Keratinocyte (primary cell): ENCODE measurements at regions not wholly inside any gene's neighbourhood (a gene's known extent, or its start where the extent isn't known, plus 50 kb on each side); places are given as distances from the start of the nearest gene placed in this dataset.

Experiments used
- DNase-seq: peaks from one replicate; pipeline ENCODE4 v3.0.0-alpha.2; 2011; ENCODE audit warnings: low read depth, missing footprints, low spot score
- FAIRE-seq: peaks from 2 replicates; lab custom pipeline; 2011; peaks lifted over from hg19 to GRCh38; lab: Jason Lieb, UNC
- H2AFZ ChIP-seq: 2 replicates; pipeline ENCODE4 v1.6.0; 2012; ENCODE audit warnings: low read length, control low read depth, inconsistent platforms; ENCODE audit not compliant: control insufficient read depth
- H3K27ac ChIP-seq: 2 replicates; pipeline ENCODE4 v1.5.1; 2011; ENCODE audit warnings: low read length; ENCODE audit not compliant: control insufficient read depth, insufficient read depth
- H3K27me3 ChIP-seq: 3 replicates; pipeline ENCODE4 v1.6.0; 2011; ENCODE audit warnings: low read length; ENCODE audit not compliant: control insufficient read depth, insufficient read depth; ENCODE audit errors: extremely low read depth
- H3K36me3 ChIP-seq, 2 experiments: 2 replicates in 1 of 2; 3 replicates in 1 of 2; pipeline ENCODE4 v1.5.1; 2011; ENCODE audit warnings: low read length in 2 of 2, mild to moderate bottlenecking in 1 of 2; ENCODE audit not compliant: control insufficient read depth in 2 of 2, insufficient read depth in 2 of 2; ENCODE audit errors: extremely low read depth in 1 of 2
- H3K4me1 ChIP-seq: 3 replicates; pipeline ENCODE4 v1.5.1; 2011; ENCODE audit warnings: low read length; ENCODE audit not compliant: control insufficient read depth, insufficient read depth; ENCODE audit errors: extremely low read depth
- H3K4me2 ChIP-seq: 3 replicates; pipeline ENCODE4 v1.6.0; 2011; ENCODE audit warnings: low read depth, low read length; ENCODE audit not compliant: control insufficient read depth, insufficient read depth; ENCODE audit errors: extremely low read depth
- H3K4me3 ChIP-seq, 3 experiments: fragments of 200-600 bp in 1 of 3; sonication (generic) in 1 of 3; 2 replicates in 2 of 3; 3 replicates in 1 of 3; pipeline ENCODE4 v1.5.1; 2011 to 2016; ENCODE audit warnings: low read length in 3 of 3, mild to moderate bottlenecking in 3 of 3, control low read depth in 2 of 3, inconsistent platforms in 1 of 3, low read depth in 1 of 3, mixed read lengths in 1 of 3, mixed run types in 1 of 3, moderate library complexity in 1 of 3; ENCODE audit not compliant: control insufficient read depth in 2 of 3, insufficient read depth in 2 of 3; ENCODE audit errors: extremely low read depth in 1 of 3
- H3K79me2 ChIP-seq: 2 replicates; pipeline ENCODE4 v1.6.0; 2012; ENCODE audit warnings: low read length; ENCODE audit not compliant: control insufficient read depth, insufficient read depth
- H3K9ac ChIP-seq: 3 replicates; pipeline ENCODE4 v1.6.0; 2011; ENCODE audit warnings: low read length; ENCODE audit not compliant: control insufficient read depth, insufficient read depth; ENCODE audit errors: extremely low read depth
- H3K9me1 ChIP-seq: 3 replicates; pipeline ENCODE4 v1.6.0; 2011; ENCODE audit warnings: low read length; ENCODE audit not compliant: control insufficient read depth, insufficient read depth; ENCODE audit errors: extremely low read depth
- H3K9me3 ChIP-seq: 2 replicates; pipeline ENCODE4 v1.5.1; 2012; ENCODE audit warnings: low read depth, low read length; ENCODE audit not compliant: control insufficient read depth
- H4K20me1 ChIP-seq: 3 replicates; pipeline ENCODE4 v1.6.0; 2011; ENCODE audit warnings: low read length; ENCODE audit not compliant: control insufficient read depth, insufficient read depth; ENCODE audit errors: extremely low read depth
- CTCF ChIP-seq, 3 experiments: IDR thresholded peaks in 1 of 3; conservative IDR thresholded peaks in 1 of 3; optimal IDR thresholded peaks in 1 of 3; 2 replicates in 2 of 3; 3 replicates in 1 of 3; pipeline versions ENCODE3 to v1.5.1; 2011; ENCODE audit warnings: low read length in 3 of 3, mild to moderate bottlenecking in 3 of 3, moderate library complexity in 2 of 3, control low read depth in 1 of 3, inconsistent platforms in 1 of 3; ENCODE audit not compliant: insufficient read depth in 2 of 3; ENCODE audit errors: extremely low read depth in 1 of 3
- EZH2 ChIP-seq: IDR thresholded peaks from one replicate; pipeline ENCODE4 v1.6.1; 2012; ENCODE audit warnings: inconsistent platforms, mild to moderate bottlenecking, low read length, moderate library complexity
- dilution Hi-C: fragments of 300-500 bp; cut with MboI; formaldehyde crosslinking; loops from one replicate; pipeline ENCODE4 v1.7.0; 2020; ENCODE audit warnings: low sequenced_read_pairs; ENCODE audit not compliant: extremely low pct_ligation_motif_present

GRCh38 chr7:15757041-15758000, 70.8 kb upstream of the MEOX2 start:
- DNase-seq (no peak), FAIRE-seq (no peak)
- Histone ChIP-seq H4K20me1 (no peaks in the 10 kb centered on the region), H3K4me2 (no peak overlapping the region), H3K4me3 (no peak overlapping the region), H3K4me1 (no peaks in the 10 kb centered on the region), H3K27me3 (no peaks in the 10 kb centered on the region), H3K79me2 (no peaks in the 10 kb centered on the region), H3K27ac (no peak overlapping the region), H3K9me1 (no peaks in the 10 kb centered on the region), H3K9me3 (no peaks in the 10 kb centered on the region), H3K9ac (no peak overlapping the region), H3K36me3 (no peaks in the 10 kb centered on the region), H2AFZ (no peak overlapping the region)
- dilution Hi-C loops: no loop called here
- TF ChIP-seq CTCF (optimal IDR thresholded peaks at IDR 0.05 in 1 of 3, IDR thresholded peaks at IDR 0.05 in 1 of 3, conservative IDR thresholded peaks at IDR 0.05 in 1 of 3; ENCODE audit: extremely low read depth in 1 of 3, insufficient read depth in 2 of 3, low read length in 3 of 3): no peak
- TF ChIP-seq EZH2: no peak

GRCh38 chr7:15755061-15755460, 68.6 kb upstream of the MEOX2 start:
- DNase-seq: no peak
- no peak overlapping the region for H3K27ac ChIP-seq
- no peak for FAIRE-seq
- H3K36me3 ChIP-seq: no peaks in the 10 kb centered on the region
- H3K4me1 ChIP-seq: no peaks in the 10 kb centered on the region
- no peak overlapping the region for H3K4me2 ChIP-seq
- H4K20me1 ChIP-seq: no peaks in the 10 kb centered on the region
- H3K9me1 ChIP-seq: no peaks in the 10 kb centered on the region
- H3K27me3 ChIP-seq: no peaks in the 10 kb centered on the region
- TF ChIP-seq EZH2 (no peak), CTCF (optimal IDR thresholded peaks at IDR 0.05 in 1 of 3, IDR thresholded peaks at IDR 0.05 in 1 of 3, conservative IDR thresholded peaks at IDR 0.05 in 1 of 3; ENCODE audit: extremely low read depth in 1 of 3, insufficient read depth in 2 of 3, low read length in 3 of 3) (no peak)
- no peak overlapping the region for H2AFZ ChIP-seq
- no peak overlapping the region for H3K4me3 ChIP-seq
- no peaks in the 10 kb centered on the region for H3K79me2 ChIP-seq
- dilution Hi-C loops: no loop called here
- H3K9ac ChIP-seq: no peak overlapping the region
- H3K9me3 ChIP-seq: no peaks in the 10 kb centered on the region
